ENCODE measurements at regions not wholly inside any gene's neighbourhood (a gene's known extent, or its start where the extent isn't known, plus 50 kb on each side); places are given as distances from the start of the nearest gene placed in this dataset.
"Not testable (repeated sequence)": the region's sequence is repeated elsewhere in the genome, so short reads cannot be mapped to it uniquely, and the experiment has no call there.

DNA sequence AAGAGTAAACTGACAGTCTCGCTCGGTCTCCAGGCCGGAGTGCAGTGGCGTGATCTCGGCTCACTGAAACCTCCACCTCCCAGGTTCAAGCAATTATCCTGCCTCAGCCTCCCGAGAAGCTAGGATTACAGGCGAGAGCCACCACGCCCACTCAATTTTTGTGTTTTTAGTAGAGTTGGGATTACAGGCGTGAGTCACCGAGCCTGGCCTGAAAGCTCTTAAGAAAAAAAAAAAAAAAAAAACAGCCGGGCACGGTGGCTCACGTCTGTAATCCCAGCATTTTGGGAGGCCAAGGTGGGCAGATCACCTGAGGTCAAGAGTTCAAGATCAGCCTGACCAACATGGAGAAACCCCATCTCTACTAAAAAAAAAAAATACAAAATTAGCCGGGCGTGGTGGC, 55.3 kb upstream of the THOC2 start:
- H3K27me3 ChIP-seq (replicated peaks); H3K27ac ChIP-seq; H3K36me3 ChIP-seq (replicated peaks); H3K4me3 ChIP-seq (ENCODE audit: low read depth, low read length); in situ Hi-C loops (cut with HindIII; ENCODE audit: low pct_ligation_motif_present, low sequenced_read_pairs): not testable (repeated sequence)
- peak; percentile 44 for DNase-seq

DNA sequence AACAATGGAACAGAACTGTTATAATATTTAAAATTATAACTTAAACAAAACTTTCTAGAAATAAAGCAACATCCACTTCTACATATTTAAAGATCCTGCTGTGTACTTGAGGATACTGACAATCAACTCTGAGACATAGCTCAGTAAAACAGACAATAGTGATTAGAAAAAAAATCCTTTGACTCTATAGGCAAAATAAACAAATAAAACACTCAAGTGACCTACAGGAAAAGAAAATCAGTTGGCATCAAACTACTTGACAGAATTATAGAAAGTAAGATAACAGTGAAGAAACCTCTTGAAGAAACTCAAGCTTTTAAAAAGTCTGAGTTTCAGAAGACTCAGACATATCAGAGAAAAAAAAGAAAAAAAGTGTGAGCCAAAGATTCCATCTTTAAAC, 55.9 kb upstream of the THOC2 start:
- Histone ChIP-seq H3K27ac (no peak overlapping the region), H3K36me3 (replicated peaks) (no peaks in the 10 kb centered on the region), H3K4me3 (ENCODE audit: low read depth, low read length) (no peak overlapping the region), H3K27me3 (replicated peaks) (no peaks in the 10 kb centered on the region)
- TF ChIP-seq, protein P1, sequence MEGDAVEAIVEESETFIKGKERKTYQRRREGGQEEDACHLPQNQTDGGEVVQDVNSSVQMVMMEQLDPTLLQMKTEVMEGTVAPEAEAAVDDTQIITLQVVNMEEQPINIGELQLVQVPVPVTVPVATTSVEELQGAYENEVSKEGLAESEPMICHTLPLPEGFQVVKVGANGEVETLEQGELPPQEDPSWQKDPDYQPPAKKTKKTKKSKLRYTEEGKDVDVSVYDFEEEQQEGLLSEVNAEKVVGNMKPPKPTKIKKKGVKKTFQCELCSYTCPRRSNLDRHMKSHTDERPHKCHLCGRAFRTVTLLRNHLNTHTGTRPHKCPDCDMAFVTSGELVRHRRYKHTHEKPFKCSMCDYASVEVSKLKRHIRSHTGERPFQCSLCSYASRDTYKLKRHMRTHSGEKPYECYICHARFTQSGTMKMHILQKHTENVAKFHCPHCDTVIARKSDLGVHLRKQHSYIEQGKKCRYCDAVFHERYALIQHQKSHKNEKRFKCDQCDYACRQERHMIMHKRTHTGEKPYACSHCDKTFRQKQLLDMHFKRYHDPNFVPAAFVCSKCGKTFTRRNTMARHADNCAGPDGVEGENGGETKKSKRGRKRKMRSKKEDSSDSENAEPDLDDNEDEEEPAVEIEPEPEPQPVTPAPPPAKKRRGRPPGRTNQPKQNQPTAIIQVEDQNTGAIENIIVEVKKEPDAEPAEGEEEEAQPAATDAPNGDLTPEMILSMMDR (IDR thresholded peaks at IDR 0.05; ENCODE audit: low read depth, low read length, missing control alignments) = no peak
- no peak for DNase-seq
- in situ Hi-C loops (cut with HindIII; ENCODE audit: low pct_ligation_motif_present, low sequenced_read_pairs) = no loop called here

DNA sequence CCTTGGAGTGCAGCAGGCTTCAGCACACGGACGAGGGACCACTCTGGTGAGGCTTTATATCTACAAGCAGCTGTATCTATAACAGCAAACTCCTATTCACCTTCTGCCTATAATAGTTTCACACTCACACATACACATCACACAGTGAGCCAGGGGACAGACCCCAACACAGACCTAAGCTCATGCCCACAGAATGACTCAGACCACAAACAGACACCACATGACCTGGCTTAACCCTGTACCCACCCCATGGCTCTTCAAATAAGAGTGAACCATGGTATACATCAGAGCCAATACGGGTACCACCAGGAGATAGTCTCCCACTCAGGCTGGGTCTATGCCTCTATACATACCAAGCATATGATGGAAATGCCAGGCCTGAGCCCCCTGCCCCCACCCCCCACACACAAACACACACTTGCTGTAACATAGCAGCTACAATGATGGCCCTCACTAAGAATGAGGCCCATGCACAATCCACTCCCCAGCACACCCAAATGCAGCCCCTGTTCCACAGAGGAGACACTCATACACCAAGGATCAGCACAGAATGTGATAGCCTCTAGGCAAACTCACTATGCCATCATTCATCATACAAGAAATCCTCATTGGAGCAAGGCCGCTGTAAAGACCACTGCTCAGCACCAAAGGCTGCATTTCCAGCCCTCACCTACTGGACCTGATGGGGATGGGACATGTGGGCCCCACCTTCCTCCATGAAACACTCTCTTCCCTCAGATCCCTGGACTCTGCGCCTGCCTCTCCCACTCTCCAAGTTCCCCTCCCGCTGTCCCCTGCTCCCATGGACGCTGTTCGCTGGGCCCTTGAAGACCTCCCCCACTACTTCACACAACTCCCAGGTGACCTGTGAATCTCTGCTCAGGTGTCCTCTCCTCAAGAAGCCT, 62.1 kb upstream of the XIAP start:
- Histone ChIP-seq H3K27me3 (replicated peaks) (no peaks in the 10 kb centered on the region), H3K27ac (no peak overlapping the region), H3K4me3 (ENCODE audit: low read depth, low read length) (no peak overlapping the region), H3K36me3 (replicated peaks) (no peaks in the 10 kb centered on the region)
- TF ChIP-seq, protein P1 (IDR thresholded peaks at IDR 0.05; ENCODE audit: low read depth, low read length, missing control alignments) = no peak
- in situ Hi-C loops (cut with HindIII; ENCODE audit: low pct_ligation_motif_present, low sequenced_read_pairs) = no loop called here
- no peak for DNase-seq

DNA sequence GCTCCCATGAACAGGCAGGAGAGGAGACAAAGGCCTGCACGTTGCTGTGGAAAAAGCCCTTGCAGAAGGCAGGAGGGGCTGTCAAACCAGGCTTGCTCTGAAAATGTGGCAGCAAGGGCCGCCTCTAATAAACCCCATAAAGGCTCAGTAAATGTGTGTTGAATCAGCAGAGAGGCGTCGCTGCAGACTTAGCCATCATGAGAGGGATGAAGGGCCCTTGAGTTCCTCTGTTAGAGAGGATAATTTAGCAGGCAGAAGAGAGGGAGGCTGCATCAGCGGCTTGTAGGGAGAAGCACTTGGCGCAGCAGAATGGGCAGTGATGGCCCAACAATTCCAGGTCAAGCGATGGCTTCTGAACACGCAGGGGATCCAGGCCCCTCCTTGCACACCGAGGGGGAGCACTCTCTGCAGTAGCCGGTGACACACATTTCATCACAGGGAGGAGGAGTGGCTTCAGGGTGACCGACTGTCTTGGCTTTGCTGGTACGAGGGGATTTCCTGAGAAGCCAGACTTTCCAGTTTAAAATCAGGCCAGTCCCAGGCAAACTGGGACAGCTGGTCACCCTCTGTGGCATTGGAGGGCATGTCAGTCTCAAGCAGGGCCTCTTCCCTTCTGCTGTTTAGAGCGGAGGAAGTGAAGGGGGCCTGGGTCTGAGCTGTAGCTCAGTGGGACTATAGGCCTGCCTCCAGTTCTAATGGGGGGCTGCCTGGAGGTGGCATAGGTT, 61.0 kb upstream of the XIAP start:
- H3K27me3 ChIP-seq (replicated peaks); H3K4me3 ChIP-seq (ENCODE audit: low read depth, low read length); DNase-seq; H3K36me3 ChIP-seq (replicated peaks); in situ Hi-C loops (cut with HindIII; ENCODE audit: low pct_ligation_motif_present, low sequenced_read_pairs); H3K27ac ChIP-seq: not testable (repeated sequence)

DNA sequence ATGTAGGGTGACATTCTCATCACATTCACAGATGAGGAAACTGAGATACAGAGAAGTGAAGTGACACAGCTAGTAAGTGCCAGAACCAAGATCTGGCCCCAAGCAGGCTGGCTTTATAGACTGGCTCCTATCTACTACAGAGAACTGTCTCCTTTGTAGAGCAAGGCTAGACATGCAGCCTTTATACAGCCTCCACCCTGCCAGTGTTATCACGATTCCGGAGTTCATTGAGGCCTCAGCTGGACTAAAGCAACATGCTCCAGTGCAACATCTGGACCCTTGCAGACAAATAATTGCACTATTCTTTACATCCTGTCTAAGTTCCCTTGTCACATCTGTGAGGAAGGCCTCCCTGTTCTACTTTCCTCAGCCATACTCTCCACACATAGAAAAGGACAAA, 58.0 kb upstream of the XIAP start:
- TF ChIP-seq, protein P1 (IDR thresholded peaks at IDR 0.05; ENCODE audit: low read depth, low read length, missing control alignments) = no peak
- DNase-seq = no peak
- Histone ChIP-seq H3K27me3 (replicated peaks) (no peaks in the 10 kb centered on the region), H3K4me3 (ENCODE audit: low read depth, low read length) (no peak overlapping the region), H3K36me3 (replicated peaks) (no peaks in the 10 kb centered on the region), H3K27ac (no peak overlapping the region)
- in situ Hi-C loops (cut with HindIII; ENCODE audit: low pct_ligation_motif_present, low sequenced_read_pairs) = no loop called here

DNA sequence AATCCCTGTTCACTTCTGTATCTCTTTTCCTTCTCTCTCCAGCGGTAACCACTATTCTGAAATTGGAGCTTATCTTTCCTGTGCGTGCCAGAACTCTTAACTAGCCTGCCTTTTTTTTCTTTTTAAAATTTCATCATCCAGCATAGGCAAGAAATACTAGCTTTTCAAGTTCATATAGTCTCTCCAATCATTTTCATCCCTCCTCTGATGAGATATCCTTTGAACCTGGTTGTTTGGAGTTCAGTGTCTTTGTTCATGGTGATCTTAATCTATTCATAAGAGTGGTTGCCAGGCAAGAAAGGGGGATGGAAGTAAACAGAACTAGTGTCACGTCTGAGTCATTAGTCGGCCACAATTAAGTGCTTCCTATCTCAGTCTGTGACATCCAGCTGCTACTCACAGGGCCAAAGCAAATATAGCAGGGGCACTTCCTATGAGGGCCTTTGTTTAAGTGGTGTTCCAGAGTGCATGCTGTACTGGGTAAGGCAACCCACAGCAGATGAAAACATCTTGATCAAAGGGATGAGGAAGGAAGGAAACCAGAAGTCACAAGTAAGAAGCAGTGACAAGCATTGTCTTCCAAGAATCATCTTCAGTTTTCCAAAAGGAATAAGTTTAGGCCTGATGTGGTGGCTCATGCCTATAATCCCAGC, 56.4 kb upstream of the XIAP start:
- H3K27ac ChIP-seq = peak overlapping the region; percentile 40
- peak; percentile 74 for DNase-seq

DNA sequence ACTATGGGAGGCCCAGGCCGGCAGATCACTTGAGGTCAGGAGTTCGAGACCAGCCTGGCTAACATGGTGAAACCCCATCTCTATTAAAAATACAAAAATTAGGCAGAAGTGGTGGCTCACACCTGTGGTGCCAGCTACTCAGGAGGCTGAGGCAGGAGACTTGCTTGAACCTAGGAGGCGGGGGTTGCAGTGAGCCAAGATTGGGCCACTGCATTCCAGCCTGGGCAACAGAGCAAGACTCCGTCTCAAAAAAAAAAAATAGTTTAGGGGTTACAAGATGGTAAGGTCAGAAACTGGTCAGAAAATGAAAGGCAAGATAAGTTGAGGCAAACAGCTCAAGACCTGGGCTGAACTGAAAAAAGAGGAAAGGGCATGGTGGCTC, 55.9 kb upstream of the XIAP start:
- H3K4me3 ChIP-seq (ENCODE audit: low read depth, low read length); in situ Hi-C loops (cut with HindIII; ENCODE audit: low pct_ligation_motif_present, low sequenced_read_pairs); H3K27me3 ChIP-seq (replicated peaks); DNase-seq; H3K36me3 ChIP-seq (replicated peaks): not testable (repeated sequence)
- peak overlapping the region; percentile 40 for H3K27ac ChIP-seq

More for the DNA sequence above, 56.4 kb upstream of the XIAP start:
- H3K4me3 ChIP-seq (ENCODE audit: low read depth, low read length) = no peak overlapping the region
- H3K36me3 ChIP-seq (replicated peaks) = no peaks in the 10 kb centered on the region
- H3K27me3 ChIP-seq (replicated peaks) = no peaks in the 10 kb centered on the region
- TF ChIP-seq, protein P1 (IDR thresholded peaks at IDR 0.05; ENCODE audit: low read depth, low read length, missing control alignments) = no peak
- in situ Hi-C loops (cut with HindIII; ENCODE audit: low pct_ligation_motif_present, low sequenced_read_pairs) = no loop called here
